Breast epithelium (tissue), 4 donors: ENCODE measurements at regions not wholly inside any gene's neighbourhood (a gene's known extent, or its start where the extent isn't known, plus 50 kb on each side); places are given as distances from the start of the nearest gene placed in this dataset.
"Not testable (repeated sequence)": the region's sequence is repeated elsewhere in the genome, so short reads cannot be mapped to it uniquely, and the experiment has no call there.

Experiments used
- DNase-seq, 2 donors: peaks; one replicate each; pipeline ENCODE4 v3.0.0-alpha.2; 2019; ENCODE audit warnings: low spot score in 2 of 2
- H3K27ac ChIP-seq, 2 donors: fragments of 200-600 bp; sonication (generic) in 1 of 2; one replicate each; pipeline ENCODE4 v1.5.1; 2016 to 2019; ENCODE audit warnings: mild to moderate bottlenecking in 1 of 2
- H3K27me3 ChIP-seq, 2 donors: fragments of 200-600 bp; sonication (generic) in 1 of 2; one replicate each; pipeline versions ENCODE4 v1.5.1 to v1.6.0; 2017 to 2019; ENCODE audit warnings: control low read depth in 1 of 2, mild to moderate bottlenecking in 1 of 2
- H3K36me3 ChIP-seq: fragments of 200-600 bp; one replicate; pipeline ENCODE4 v1.5.1; 2019
- H3K4me1 ChIP-seq, 2 donors: fragments of 200-600 bp; sonication (generic); one replicate each; pipeline ENCODE4 v1.5.1; 2016 to 2019; ENCODE audit warnings: control low read depth in 1 of 2
- H3K4me3 ChIP-seq, 3 donors: fragments of 200-600 bp; sonication (generic); 1 replicate in 2 of 3; 2 replicates in 1 of 3; pipeline ENCODE4 v1.5.1; 2016 to 2019; ENCODE audit warnings: mild to moderate bottlenecking in 3 of 3, moderate library complexity in 2 of 3
- H3K9me3 ChIP-seq, 2 donors: fragments of 200-600 bp; sonication (generic) in 1 of 2; one replicate each; pipeline ENCODE4 v1.5.1; 2016 to 2019; ENCODE audit warnings: control low read depth in 1 of 2
- CTCF ChIP-seq, 3 donors: fragments of 450-650 bp; IDR thresholded peaks; one replicate each; pipeline ENCODE4 v1.5.1; 2016 to 2017; ENCODE audit warnings: antibody characterized with exemption in 3 of 3, mild to moderate bottlenecking in 3 of 3, moderate library complexity in 3 of 3
- POLR2A ChIP-seq: fragments of 450-650 bp; IDR thresholded peaks from one replicate; pipeline ENCODE4 v1.6.1; 2016; ENCODE audit warnings: antibody characterized with exemption, mild to moderate bottlenecking, moderate library complexity
- POLR2AphosphoS5 ChIP-seq, 3 donors: sonication (generic); formaldehyde crosslinking; IDR thresholded peaks; one replicate each; pipeline ENCODE4 v1.6.1; 2017; ENCODE audit warnings: antibody characterized with exemption in 3 of 3
- intact Hi-C: fragments of 100-400 bp; cut with DNase I; formaldehyde crosslinking; loops from one replicate; pipeline ENCODE4 v1.15.1; 2023; ENCODE audit warnings: low total_unique reads

DNA sequence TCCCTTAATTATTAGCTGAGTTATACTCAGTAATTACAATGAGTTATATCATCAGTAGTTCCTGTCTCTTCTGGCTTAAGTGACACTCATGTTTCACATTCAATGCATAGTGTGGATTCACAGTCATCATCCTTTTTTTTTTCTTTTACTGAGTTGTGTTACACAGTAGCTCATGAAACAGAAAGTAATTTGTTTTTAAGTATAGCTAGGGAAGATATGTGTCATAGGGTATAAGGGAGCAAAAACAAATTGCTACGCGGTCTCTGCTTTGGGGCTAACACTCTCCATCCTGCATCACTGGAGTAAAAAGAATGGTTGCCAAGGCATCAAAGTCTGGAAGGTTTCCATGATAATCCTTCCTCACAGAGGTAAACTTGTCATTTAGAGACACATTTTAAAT, 971.7 kb upstream of the NCAM2 start:
- TF ChIP-seq POLR2AphosphoS5 (IDR thresholded peaks at IDR 0.05) (no peak), POLR2A (no peak), CTCF (IDR thresholded peaks at IDR 0.05) (no peak)
- no peaks in the 10 kb centered on the region for H3K9me3 ChIP-seq
- no peaks in the 10 kb centered on the region for H3K27me3 ChIP-seq
- no peaks in the 10 kb centered on the region for H3K36me3 ChIP-seq
- no peaks in the 10 kb centered on the region for H3K4me1 ChIP-seq
- intact Hi-C loops: no loop called here
- H3K4me3 ChIP-seq: no peak overlapping the region
- no peak for DNase-seq
- no peak overlapping the region for H3K27ac ChIP-seq

DNA sequence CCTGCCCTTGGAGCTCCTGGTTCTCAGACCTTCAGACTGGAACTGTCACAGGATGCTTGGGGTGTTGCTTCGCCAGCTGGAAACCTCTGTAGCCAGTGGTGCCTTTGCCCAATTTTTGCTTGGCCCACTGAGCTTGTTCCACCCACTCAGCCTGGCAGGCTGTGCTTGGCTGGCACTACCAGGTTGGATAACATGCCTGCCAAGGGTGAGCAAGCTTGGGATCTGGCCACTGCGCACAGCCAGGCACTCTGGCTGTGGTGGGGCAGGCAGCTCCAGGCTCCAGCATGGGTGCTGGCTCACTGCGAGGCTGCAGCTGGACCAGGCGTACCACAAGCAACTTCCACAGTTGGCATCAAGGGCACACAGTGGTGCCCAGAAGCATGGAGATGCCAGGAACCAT, 967.8 kb upstream of the NCAM2 start:
- Histone ChIP-seq H3K9me3 (no peaks in the 10 kb centered on the region), H3K36me3 (no peaks in the 10 kb centered on the region), H3K4me1 (no peaks in the 10 kb centered on the region), H3K27ac (no peak overlapping the region), H3K4me3 (no peak overlapping the region), H3K27me3 (no peaks in the 10 kb centered on the region)
- DNase-seq: peak in 1 of 2 donors; percentile 32
- intact Hi-C loops: no loop called here
- TF ChIP-seq POLR2A (no peak), CTCF (IDR thresholded peaks at IDR 0.05) (no peak), POLR2AphosphoS5 (IDR thresholded peaks at IDR 0.05) (no peak)

DNA sequence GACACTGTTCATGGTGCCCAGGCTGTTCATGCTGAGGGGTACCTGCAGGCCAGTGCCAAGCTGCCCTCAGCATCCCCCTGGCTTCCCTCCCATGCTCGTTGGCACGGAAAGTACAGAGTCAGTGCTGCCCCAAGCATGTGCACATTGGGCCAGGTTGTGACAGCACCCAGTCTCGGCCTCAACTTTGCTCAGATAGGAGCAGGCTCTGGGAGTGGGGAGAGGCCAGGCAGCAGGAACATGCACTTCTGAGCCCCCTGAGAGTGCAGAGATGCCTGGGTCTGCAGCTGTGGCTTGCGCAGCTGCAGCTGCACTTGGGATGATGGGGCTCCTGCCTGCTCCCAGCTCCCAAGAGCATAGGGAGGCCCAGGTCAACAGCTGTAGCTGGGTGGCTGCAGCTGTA, 966.4 kb upstream of the NCAM2 start:
- intact Hi-C loops: no loop called here
- Histone ChIP-seq H3K4me3 (no peak overlapping the region), H3K9me3 (no peaks in the 10 kb centered on the region), H3K27ac (no peak overlapping the region), H3K27me3 (no peaks in the 10 kb centered on the region), H3K4me1 (no peaks in the 10 kb centered on the region), H3K36me3 (no peaks in the 10 kb centered on the region)
- DNase-seq: no peak
- TF ChIP-seq POLR2AphosphoS5 (IDR thresholded peaks at IDR 0.05) (no peak), CTCF (IDR thresholded peaks at IDR 0.05) (no peak), POLR2A (no peak)

GRCh38 chr21:20040768-20041167, 957.4 kb upstream of the NCAM2 start:
- H3K36me3 ChIP-seq: no peaks in the 10 kb centered on the region
- no peak for DNase-seq
- TF ChIP-seq CTCF (IDR thresholded peaks at IDR 0.05) (peak in 1 of 3 donors; percentile 40), POLR2AphosphoS5 (IDR thresholded peaks at IDR 0.05) (no peak)
- H3K27me3 ChIP-seq: no peaks in the 10 kb centered on the region
- H3K4me3 ChIP-seq: no peak overlapping the region
- H3K9me3 ChIP-seq: peaks cover 0 to 4% of the 10 kb centered on the region in 2 donors
- intact Hi-C loops: loop anchor here (5.0 kb wide), 1 partner anchor 747 kb away; no protein-coding TSS in a partner anchor
- no peak overlapping the region for H3K27ac ChIP-seq
- H3K4me1 ChIP-seq: no peaks in the 10 kb centered on the region

- Histone ChIP-seq H3K36me3 (no peaks in the 10 kb centered on the region), H3K4me1 (no peaks in the 10 kb centered on the region), H3K27ac (no peak overlapping the region), H3K4me3 (no peak overlapping the region), H3K9me3 (peaks cover 0 to 4% of the 10 kb centered on the region in 2 donors), H3K27me3 (no peaks in the 10 kb centered on the region)
- no peak for DNase-seq
- TF ChIP-seq POLR2A (no peak), CTCF (IDR thresholded peaks at IDR 0.05) (no peak), POLR2AphosphoS5 (IDR thresholded peaks at IDR 0.05) (no peak)
- intact Hi-C loops: no loop called here
Observed at GRCh38 chr21:20045197-20045596, 953.0 kb upstream of the NCAM2 start.

DNA sequence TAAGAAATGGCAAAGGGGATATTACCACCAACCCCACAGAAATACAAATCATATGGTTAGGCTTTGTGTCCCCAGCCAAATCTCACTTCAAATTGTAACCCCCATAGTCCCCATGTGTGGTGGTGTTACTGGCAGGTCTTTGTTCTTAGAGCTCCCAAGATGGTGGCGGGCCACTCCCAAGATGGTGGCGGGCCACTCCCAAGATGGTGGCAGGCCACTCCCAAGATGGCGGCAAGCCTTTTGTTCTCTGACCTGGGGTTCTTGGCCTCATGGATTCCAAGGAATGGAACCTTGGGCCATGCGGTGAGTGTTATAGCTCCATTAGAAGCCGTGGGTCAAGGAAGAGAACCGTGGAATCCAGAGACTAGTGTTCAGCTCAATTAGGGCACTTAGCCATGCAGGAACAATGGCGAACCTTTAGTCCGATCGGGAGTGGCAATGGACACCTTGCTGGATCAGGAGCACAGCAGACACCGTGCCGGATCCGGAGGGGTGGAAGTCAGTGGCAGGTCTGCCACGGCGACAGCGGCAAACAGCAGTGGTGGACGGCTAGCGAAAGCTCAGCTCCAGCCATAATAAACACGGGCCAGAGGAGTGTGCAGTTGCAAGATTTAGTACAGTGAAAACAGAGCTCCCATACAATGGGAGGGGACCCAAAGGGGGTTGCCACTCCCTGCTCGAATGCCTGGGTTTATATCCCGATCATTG, 949.9 kb upstream of the NCAM2 start:
- H3K27ac ChIP-seq, intact Hi-C loops, H3K36me3 ChIP-seq, H3K4me3 ChIP-seq, DNase-seq, H3K27me3 ChIP-seq, H3K4me1 ChIP-seq, H3K9me3 ChIP-seq: not testable (repeated sequence)
